NCI-H82 treated with DMSO at 0.1 percent for 48 hours (cell line): ENCODE measurements at regions not wholly inside any gene's neighbourhood (a gene's known extent, or its start where the extent isn't known, plus 50 kb on each side); places are given as distances from the start of the nearest gene placed in this dataset.

Experiments
- DNase-seq: peaks from one replicate; lab custom pipeline; 2025; ENCODE audit not compliant: unreplicated experiment; lab: John Stamatoyannopoulos, UW

GRCh38 chr15:62756995-62757360, 285.6 kb upstream of the TPM1 start:
- DNase-seq = no peak

- no peak for DNase-seq
These were observed 285.0 kb upstream of the TPM1 start for GRCh38 chr15:62757535-62757934.

- DNase-seq = no peak
These were observed 284.2 kb upstream of the TPM1 start for GRCh38 chr15:62758126-62758951.

GRCh38 chr15:62758952-62759349, 283.6 kb upstream of the TPM1 start:
- DNase-seq = no peak

- DNase-seq = no peak
These were observed 282.0 kb upstream of the TPM1 start for GRCh38 chr15:62760538-62760937.

GRCh38 chr15:62765916-62766315, 276.6 kb upstream of the TPM1 start:
- no peak for DNase-seq

GRCh38 chr15:62766599-62766998, 275.9 kb upstream of the TPM1 start:
- DNase-seq = no peak

- DNase-seq = no peak
These were observed 272.9 kb upstream of the TPM1 start for GRCh38 chr15:62769604-62770003.

GRCh38 chr15:62770111-62770660, 272.4 kb upstream of the TPM1 start:
- no peak for DNase-seq

- no peak for DNase-seq
These were observed 271.8 kb upstream of the TPM1 start for GRCh38 chr15:62770752-62771151.

GRCh38 chr15:62771234-62771633, 271.3 kb upstream of the TPM1 start:
- DNase-seq = no peak

GRCh38 chr15:62773369-62774165, 269.0 kb upstream of the TPM1 start:
- DNase-seq = no peak

GRCh38 chr15:62775932-62776331, 266.6 kb upstream of the TPM1 start:
- DNase-seq = no peak

- no peak for DNase-seq
These were observed 264.9 kb upstream of the TPM1 start for GRCh38 chr15:62777671-62778070.

GRCh38 chr15:62779036-62779770, 263.3 kb upstream of the TPM1 start:
- DNase-seq = no peak

- no peak for DNase-seq
These were observed 262.6 kb upstream of the TPM1 start for GRCh38 chr15:62779899-62780298.

GRCh38 chr15:62781081-62781497, 261.5 kb upstream of the TPM1 start:
- no peak for DNase-seq

GRCh38 chr15:62782071-62782841, 260.3 kb upstream of the TPM1 start:
- DNase-seq = peak; percentile 16

GRCh38 chr15:62782896-62783295, 259.7 kb upstream of the TPM1 start:
- DNase-seq = no peak

GRCh38 chr15:62783303-62783957, 259.1 kb upstream of the TPM1 start:
- no peak for DNase-seq
